Panc1 (cell line): ENCODE measurements at regions not wholly inside any gene's neighbourhood (a gene's known extent, or its start where the extent isn't known, plus 50 kb on each side); places are given as distances from the start of the nearest gene placed in this dataset.
A peak's percentile ranks its signal among the peaks of the same experiment; 100 is the strongest.

Experiments used
- ATAC-seq: fragments of 200-7000 bp; cut with Tn5 transposase; 2 replicates; pipeline ENCODE4 v1.9.1; 2020; ENCODE audit warnings: mild to moderate bottlenecking, moderate library complexity
- BruUV-seq: library from RNA; stranded (reverse); fragments of 400-500 nt; replicated peaks from 2 replicates; lab custom pipeline; 2021; lab: Mats Ljungman, UMichigan
- CTCF ChIA-PET: fragments of 300-600 bp; sonication (Branson Sonifier 250); formaldehyde crosslinking; loops from one replicate; lab custom pipeline; 2022; ENCODE audit warnings: antibody characterized with exemption; lab: Charles Lee
- POLR2A ChIA-PET: fragments of 300-600 bp; sonication (Branson Sonifier 250); formaldehyde crosslinking; loops from one replicate; lab custom pipeline; 2022; ENCODE audit warnings: antibody characterized with exemption; lab: Charles Lee
- DNase-seq: peaks from one replicate; pipeline ENCODE4 v3.0.0-alpha.2; 2010; ENCODE audit warnings: low read depth, low spot score
- H3K27ac ChIP-seq: 2 replicates; pipeline ENCODE4 v1.5.1; 2011; ENCODE audit warnings: mild to moderate bottlenecking, low read length, inconsistent platforms
- H3K27me3 ChIP-seq: fragments of 200-500 bp; sonication (Bioruptor generic); 2 replicates; pipeline ENCODE4 v1.6.0; 2014; ENCODE audit warnings: low read length, inconsistent platforms; ENCODE audit not compliant: control insufficient read depth, insufficient read depth
- H3K36me3 ChIP-seq: fragments of 200-500 bp; sonication (Bioruptor generic); 2 replicates; pipeline ENCODE4 v1.5.1; 2014; ENCODE audit warnings: inconsistent platforms, mild to moderate bottlenecking, low read length, moderate library complexity; ENCODE audit not compliant: control insufficient read depth, insufficient read depth
- H3K4me1 ChIP-seq: 2 replicates; pipeline ENCODE4 v1.5.1; 2011; ENCODE audit warnings: inconsistent platforms, mild to moderate bottlenecking, low read length, moderate library complexity; ENCODE audit not compliant: control insufficient read depth, insufficient read depth
- H3K4me3 ChIP-seq, 2 experiments: 2 replicates each; pipeline ENCODE4 v1.5.1; 2011 to 2012; ENCODE audit warnings: low read depth in 2 of 2, low read length in 2 of 2, mild to moderate bottlenecking in 2 of 2, inconsistent platforms in 1 of 2, moderate library complexity in 1 of 2
- H3K9me3 ChIP-seq: fragments of 200-500 bp; sonication (Bioruptor generic); 2 replicates; pipeline ENCODE4 v1.5.1; 2014; ENCODE audit warnings: low read depth, mild to moderate bottlenecking, inconsistent platforms, low read length, moderate library complexity; ENCODE audit not compliant: control insufficient read depth, insufficient read depth
- SIN3A ChIP-seq: IDR thresholded peaks from 2 replicates; pipeline ENCODE4 v1.6.1; 2012; ENCODE audit warnings: low read depth, mild to moderate bottlenecking, low read length, moderate library complexity, borderline replicate concordance; ENCODE audit not compliant: insufficient read depth
- TCF7L2 ChIP-seq: IDR thresholded peaks from 2 replicates; pipeline ENCODE4 v1.6.1; 2011; ENCODE audit warnings: mild to moderate bottlenecking, low read depth, low read length, inconsistent platforms
- in situ Hi-C: cut with HindIII; loops from 2 replicates; pipeline ENCODE4 v1.10.0; 2016; ENCODE audit warnings: low sequenced_read_pairs, low pct_unique_long_range_greater_than_20kb
- intact Hi-C: fragments of 100-400 bp; cut with micrococcal nuclease; formaldehyde crosslinking; loops from one replicate; pipeline ENCODE4 v1.10.0; 2022; ENCODE audit not compliant: unreplicated experiment
- TF ChIP-seq, protein P1 (sequence below): fragments of 450-650 bp; IDR thresholded peaks from 2 replicates; pipeline ENCODE4 v1.5.1; 2017; ENCODE audit warnings: mild to moderate bottlenecking

DNA sequence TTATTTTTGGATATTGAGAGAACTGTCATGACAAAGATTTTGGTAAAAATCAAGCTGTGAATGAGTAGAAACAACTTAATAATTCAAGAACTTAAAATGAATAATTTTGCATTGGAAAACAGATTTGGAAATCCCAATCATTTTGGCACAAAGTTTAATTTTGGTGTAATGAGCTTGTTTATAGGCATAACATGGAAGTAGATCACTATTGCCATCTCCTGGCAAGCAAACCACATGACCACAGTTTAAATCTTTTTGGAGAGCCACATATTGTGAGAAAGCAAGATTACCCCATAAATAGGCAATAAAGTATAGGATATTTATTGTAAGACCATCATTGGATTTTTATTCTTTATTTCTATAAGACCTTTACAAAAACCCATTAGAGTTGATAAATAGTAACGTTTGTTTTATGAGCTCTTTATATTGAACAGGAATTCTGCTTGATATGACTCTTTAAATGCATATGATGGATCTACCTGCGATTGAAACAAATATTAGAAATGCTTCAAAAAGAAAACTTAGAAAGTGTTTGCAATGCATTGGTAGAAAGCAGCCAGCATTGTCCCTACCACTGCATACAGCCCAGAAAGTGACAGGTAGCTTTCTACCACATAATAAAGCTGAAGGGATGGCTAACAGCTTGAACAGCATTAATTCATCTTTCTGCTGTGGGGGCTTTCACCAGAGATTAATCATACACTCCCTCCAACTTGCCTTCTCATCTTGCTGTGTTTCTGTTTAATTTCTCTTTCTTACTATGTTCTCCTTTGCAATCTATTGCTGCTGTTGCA, 766.8 kb downstream of the TBL1XR1 start:
- Histone ChIP-seq H3K27ac (no peak overlapping the region), H3K27me3 (no peaks in the 10 kb centered on the region), H3K4me3 (no peak overlapping the region), H3K9me3 (no peaks in the 10 kb centered on the region), H3K4me1 (0 out of 2 replicates have a peak, but pooled peaks cover 3% of the 10 kb centered on the region), H3K36me3 (no peaks in the 10 kb centered on the region)
- ChIA-PET CTCF (interaction anchor here (0.6 kb wide), 2 partner anchors 1843 to 1936 kb away, joined by 4 read pairs; no protein-coding TSS in a partner anchor), POLR2A (no interaction called here)
- no peak for TF ChIP-seq SIN3A
- TF ChIP-seq, protein P1, sequence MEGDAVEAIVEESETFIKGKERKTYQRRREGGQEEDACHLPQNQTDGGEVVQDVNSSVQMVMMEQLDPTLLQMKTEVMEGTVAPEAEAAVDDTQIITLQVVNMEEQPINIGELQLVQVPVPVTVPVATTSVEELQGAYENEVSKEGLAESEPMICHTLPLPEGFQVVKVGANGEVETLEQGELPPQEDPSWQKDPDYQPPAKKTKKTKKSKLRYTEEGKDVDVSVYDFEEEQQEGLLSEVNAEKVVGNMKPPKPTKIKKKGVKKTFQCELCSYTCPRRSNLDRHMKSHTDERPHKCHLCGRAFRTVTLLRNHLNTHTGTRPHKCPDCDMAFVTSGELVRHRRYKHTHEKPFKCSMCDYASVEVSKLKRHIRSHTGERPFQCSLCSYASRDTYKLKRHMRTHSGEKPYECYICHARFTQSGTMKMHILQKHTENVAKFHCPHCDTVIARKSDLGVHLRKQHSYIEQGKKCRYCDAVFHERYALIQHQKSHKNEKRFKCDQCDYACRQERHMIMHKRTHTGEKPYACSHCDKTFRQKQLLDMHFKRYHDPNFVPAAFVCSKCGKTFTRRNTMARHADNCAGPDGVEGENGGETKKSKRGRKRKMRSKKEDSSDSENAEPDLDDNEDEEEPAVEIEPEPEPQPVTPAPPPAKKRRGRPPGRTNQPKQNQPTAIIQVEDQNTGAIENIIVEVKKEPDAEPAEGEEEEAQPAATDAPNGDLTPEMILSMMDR = peak; percentile 75; the same call in 1 of the 2 replicates
- ATAC-seq = peak; percentile 69; the same call in 1 of the 2 replicates
- BruUV-seq = no TSS peak
- intact Hi-C loops = no loop called here
- DNase-seq = no peak
- in situ Hi-C loops = no loop called here

DNA sequence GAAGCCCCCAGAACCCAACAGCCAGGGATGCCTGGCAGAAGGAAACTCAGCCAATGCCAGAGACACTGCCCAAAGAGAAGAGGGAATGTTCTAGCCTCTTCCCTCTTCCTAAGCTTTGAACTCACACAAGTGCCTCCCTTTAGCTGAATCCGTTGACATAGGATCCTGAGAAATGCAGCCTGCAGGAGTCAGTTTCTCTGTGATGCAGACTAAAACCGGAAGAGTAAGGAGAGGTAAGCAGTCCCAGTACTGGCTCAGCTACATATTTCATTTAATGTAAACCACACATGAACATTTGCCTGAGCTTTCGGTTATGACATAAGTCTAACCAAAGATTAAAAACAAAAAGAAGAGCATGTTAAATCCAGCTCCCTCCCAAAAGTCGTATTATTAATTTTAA, 768.7 kb downstream of the TBL1XR1 start:
- H3K4me1 ChIP-seq = 0 out of 2 replicates have a peak, but pooled peaks cover 3% of the 10 kb centered on the region

DNA sequence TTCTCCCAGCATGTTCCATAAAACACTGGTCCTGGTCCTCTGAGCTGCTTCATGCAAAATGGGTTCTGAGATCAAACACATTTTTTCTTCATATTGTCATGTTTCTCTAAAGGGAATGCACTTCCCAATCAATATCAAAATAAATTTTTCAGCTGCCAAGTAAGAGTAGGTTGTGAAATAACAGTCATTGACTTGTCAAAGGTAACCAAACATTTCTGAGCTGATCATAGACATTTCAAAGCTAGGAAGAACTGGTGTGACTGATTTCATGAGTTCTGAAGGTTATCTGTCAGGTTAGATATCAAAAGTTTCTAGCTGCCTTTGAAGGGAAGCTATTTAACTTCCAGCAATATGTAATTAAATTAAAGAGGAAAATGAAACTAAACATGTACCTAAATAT, 770.9 kb downstream of the TBL1XR1 start:
- POLR2A ChIA-PET = interaction anchor here (0.5 kb wide), 1 partner anchor 798 kb away, joined by 6 read pairs; no protein-coding TSS in a partner anchor
- in situ Hi-C loops = no loop called here

More for the DNA sequence above, 768.7 kb downstream of the TBL1XR1 start:
- Histone ChIP-seq H3K9me3 (no peaks in the 10 kb centered on the region), H3K27me3 (no peaks in the 10 kb centered on the region), H3K36me3 (no peaks in the 10 kb centered on the region), H3K4me3 (no peak overlapping the region), H3K27ac (peak overlapping the region; percentile 18; the same call in 1 of the 2 replicates)
- TF ChIP-seq TCF7L2 = no peak
- ATAC-seq (no peak), DNase-seq (no peak)
- CTCF ChIA-PET = no interaction called here
- POLR2A ChIA-PET = no interaction called here
- in situ Hi-C loops = no loop called here
- intact Hi-C loops = no loop called here
- BruUV-seq = no TSS peak

More for the DNA sequence above, 770.9 kb downstream of the TBL1XR1 start:
- CTCF ChIA-PET = no interaction called here
- H3K4me1 ChIP-seq = 0 out of 2 replicates have a peak, but pooled peaks cover 3% of the 10 kb centered on the region
- H3K27ac ChIP-seq = no peak overlapping the region
- no peak for ATAC-seq
- TF ChIP-seq, protein P1 = no peak
- intact Hi-C loops = no loop called here
- BruUV-seq = no TSS peak
- H3K9me3 ChIP-seq = no peaks in the 10 kb centered on the region
- H3K27me3 ChIP-seq = no peaks in the 10 kb centered on the region
- no peaks in the 10 kb centered on the region for H3K36me3 ChIP-seq
- H3K4me3 ChIP-seq = no peak overlapping the region
- no peak for DNase-seq
